CD14-positive monocyte (primary cell): ENCODE measurements at regions not wholly inside any gene's neighbourhood (a gene's known extent, or its start where the extent isn't known, plus 50 kb on each side); places are given as distances from the start of the nearest gene placed in this dataset.

Experiments
- DNase-seq, 3 donors: peaks; one replicate each; pipeline ENCODE4 v3.0.0-alpha.2; 2011 to 2022
- H2AFZ ChIP-seq: 2 replicates; pipeline ENCODE4 v1.6.0; 2012; ENCODE audit warnings: mild to moderate bottlenecking, low read depth, low read length, inconsistent platforms; ENCODE audit not compliant: insufficient read depth, poor library complexity, severe bottlenecking
- H3K27ac ChIP-seq, 2 donors: 1 replicate in 1 of 2; 2 replicates in 1 of 2; pipeline ENCODE4 v1.5.1; 2012 to 2013; ENCODE audit warnings: low read length in 2 of 2, control low read depth in 1 of 2, inconsistent platforms in 1 of 2, low read depth in 1 of 2, mild to moderate bottlenecking in 1 of 2
- H3K27me3 ChIP-seq, 2 donors: one replicate each; pipeline versions ENCODE4 v1.6.0 to v1.6.1; 2011 to 2013; ENCODE audit warnings: low read length in 2 of 2; ENCODE audit not compliant: control insufficient read depth in 2 of 2, insufficient read depth in 2 of 2
- H3K36me3 ChIP-seq, 2 donors: replicated peaks in 1 of 2; 1 replicate in 1 of 2; 2 replicates in 1 of 2; pipeline versions ENCODE4 v1.5.1 to v1.6.1; 2012 to 2013; ENCODE audit warnings: low read length in 2 of 2, control low read depth in 1 of 2, inconsistent platforms in 1 of 2, mild to moderate bottlenecking in 1 of 2; ENCODE audit not compliant: insufficient read depth in 2 of 2, control insufficient read depth in 1 of 2
- H3K4me1 ChIP-seq, 2 donors: 1 replicate in 1 of 2; 2 replicates in 1 of 2; pipeline versions ENCODE4 v1.5.1 to v1.6.1; 2012 to 2013; ENCODE audit warnings: low read length in 2 of 2, control low read depth in 1 of 2, inconsistent platforms in 1 of 2, mild to moderate bottlenecking in 1 of 2, moderate library complexity in 1 of 2; ENCODE audit not compliant: insufficient read depth in 2 of 2, control insufficient read depth in 1 of 2
- H3K4me2 ChIP-seq: replicated peaks from 2 replicates; pipeline ENCODE3; 2012; ENCODE audit warnings: low read length, moderate library complexity, mild to moderate bottlenecking; ENCODE audit not compliant: poor library complexity, severe bottlenecking; ENCODE audit errors: extremely low read depth
- H3K4me3 ChIP-seq, 3 experiments: fragments of 200-600 bp in 1 of 3; sonication (generic) in 1 of 3; replicated peaks in 1 of 3; 1 replicate in 2 of 3; 2 replicates in 1 of 3; pipeline ENCODE4 v1.5.1; 2011 to 2013; ENCODE audit warnings: low read length in 3 of 3, mild to moderate bottlenecking in 3 of 3, control low read depth in 2 of 3, low read depth in 2 of 3, inconsistent platforms in 1 of 3, moderate library complexity in 1 of 3
- H3K79me2 ChIP-seq: 2 replicates; pipeline ENCODE4 v1.6.0; 2012; ENCODE audit warnings: mild to moderate bottlenecking, control low read depth, inconsistent platforms, low read length, moderate library complexity; ENCODE audit not compliant: insufficient read depth
- H3K9ac ChIP-seq: 2 replicates; pipeline ENCODE4 v1.6.0; 2017; ENCODE audit warnings: low read length, mild to moderate bottlenecking; ENCODE audit not compliant: insufficient read depth, poor library complexity, severe bottlenecking
- H3K9me3 ChIP-seq, 2 donors: replicated peaks in 1 of 2; 1 replicate in 1 of 2; 2 replicates in 1 of 2; pipeline versions ENCODE4 v1.5.1 to v1.6.1; 2012 to 2013; ENCODE audit warnings: low read length in 2 of 2, control low read depth in 1 of 2; ENCODE audit not compliant: control insufficient read depth in 1 of 2, insufficient read depth in 1 of 2
- H4K20me1 ChIP-seq: 2 replicates; pipeline ENCODE4 v1.6.0; 2012; ENCODE audit warnings: mild to moderate bottlenecking, low read length, control low read depth, moderate library complexity; ENCODE audit not compliant: insufficient read depth
- H3K27ac Mint-ChIP-seq, 7 donors: one replicate each; pipeline ENCODE4 v1.8.0; 2020; ENCODE audit warnings: mild to moderate bottlenecking in 7 of 7, mixed read lengths in 7 of 7, moderate library complexity in 6 of 7, inconsistent platforms in 2 of 7
- H3K27me3 Mint-ChIP-seq, 3 donors: one replicate each; pipeline ENCODE4 v1.8.0; 2021 to 2022; ENCODE audit warnings: low read depth in 3 of 3, mild to moderate bottlenecking in 3 of 3, mixed read lengths in 3 of 3, moderate library complexity in 3 of 3, inconsistent platforms in 1 of 3
- H3K36me3 Mint-ChIP-seq, 2 donors: one replicate each; pipeline ENCODE4 v1.8.0; 2020; ENCODE audit warnings: mixed read lengths in 2 of 2, inconsistent platforms in 1 of 2, mild to moderate bottlenecking in 1 of 2
- H3K4me1 Mint-ChIP-seq: one replicate; pipeline ENCODE4 v1.8.0; 2020; ENCODE audit warnings: mild to moderate bottlenecking, mixed read lengths
- H3K4me3 Mint-ChIP-seq, 2 donors: one replicate each; pipeline ENCODE4 v1.8.0; 2020; ENCODE audit warnings: mild to moderate bottlenecking in 2 of 2, mixed read lengths in 2 of 2, moderate library complexity in 1 of 2
- H3K9me3 Mint-ChIP-seq, 7 donors: one replicate each; pipeline ENCODE4 v1.8.0; 2020 to 2022; ENCODE audit warnings: mixed read lengths in 7 of 7, mild to moderate bottlenecking in 6 of 7, moderate library complexity in 6 of 7, inconsistent platforms in 2 of 7
- CTCF ChIP-seq: fragments of 200-600 bp; IDR thresholded peaks from one replicate; pipeline ENCODE4 v1.8.0; 2022; ENCODE audit warnings: antibody characterized with exemption, mild to moderate bottlenecking
- WGBS: methylation state at CpG from one replicate; pipeline ENCODE4 v1.1.5; 2013; ENCODE audit warnings: missing lambda C conversion rate; ENCODE audit not compliant: insufficient coverage; 5-methylcytosine and 5-hydroxymethylcytosine counted together
- intact Hi-C, 2 donors: fragments of 100-400 bp; cut with micrococcal nuclease; formaldehyde crosslinking; loops; one replicate each; pipeline versions ENCODE4 v1.15.0 to v1.15.1; 2023

GRCh38 chr14:97046967-97047366 lies 249.8 kb downstream of the VRK1 start:
- no peaks in the 10 kb centered on the region for H4K20me1 ChIP-seq
- no peak overlapping the region for H2AFZ ChIP-seq
- Mint-ChIP-seq H3K36me3 (no peaks in the 10 kb centered on the region), H3K4me3 (no peak overlapping the region), H3K9me3 (peaks cover 0 to 2% (median 0%) of the 10 kb centered on the region in 7 donors), H3K4me1 (no peaks in the 10 kb centered on the region), H3K27me3 (peaks cover 6 to 9% (median 6%) of the 10 kb centered on the region in 3 donors), H3K27ac (no peak overlapping the region)
- H3K9me3 ChIP-seq, result no peaks in the 10 kb centered on the region
- no peaks in the 10 kb centered on the region for H3K79me2 ChIP-seq
- H3K4me3 ChIP-seq, result no peak overlapping the region
- no peaks in the 10 kb centered on the region for H3K4me1 ChIP-seq
- no peak for TF ChIP-seq CTCF
- WGBS, result 98% methylated on average over 3 of the region's 7 CpGs
- no peak for DNase-seq
- intact Hi-C loops, result no loop called here
- no peak overlapping the region for H3K4me2 ChIP-seq
- H3K9ac ChIP-seq, result no peak overlapping the region
- H3K36me3 ChIP-seq, result no peaks in the 10 kb centered on the region
- H3K27me3 ChIP-seq, result no peaks in the 10 kb centered on the region
- no peak overlapping the region for H3K27ac ChIP-seq

DNA sequence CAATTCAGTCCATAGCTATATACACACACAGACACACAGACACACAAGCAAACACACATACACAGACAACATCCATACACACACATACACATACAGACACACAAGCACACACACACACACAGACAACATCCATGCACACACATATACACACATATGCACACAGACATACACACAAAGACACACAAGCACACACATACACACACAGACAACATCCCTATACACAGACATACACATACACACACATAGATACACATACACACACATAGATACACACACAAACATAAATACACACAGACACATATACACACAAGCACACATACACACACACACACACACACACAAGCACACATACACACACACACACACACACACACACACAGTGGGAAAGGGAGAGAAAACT lies 254.8 kb downstream of the VRK1 start:
- H3K4me3 Mint-ChIP-seq, result no peak overlapping the region
- no peak for TF ChIP-seq CTCF
- no peaks in the 10 kb centered on the region for H3K4me1 Mint-ChIP-seq

More for the DNA sequence above, 254.8 kb downstream of the VRK1 start:
- no peak for DNase-seq
- H3K4me2 ChIP-seq, result no peak overlapping the region
- no peak overlapping the region for H3K27ac ChIP-seq
- H3K36me3 ChIP-seq, result no peaks in the 10 kb centered on the region
- H2AFZ ChIP-seq, result no peak overlapping the region
- H4K20me1 ChIP-seq, result no peaks in the 10 kb centered on the region
- no peaks in the 10 kb centered on the region for H3K9me3 ChIP-seq
- H3K4me3 ChIP-seq, result no peak overlapping the region
- H3K27ac Mint-ChIP-seq, result peak overlapping the region in 1 of 7 donors; percentile 33
- H3K9ac ChIP-seq, result no peak overlapping the region
- no peaks in the 10 kb centered on the region for H3K4me1 ChIP-seq
- intact Hi-C loops, result no loop called here
- no peaks in the 10 kb centered on the region for H3K36me3 Mint-ChIP-seq
- peaks cover 2 to 5% of the 10 kb centered on the region in 2 donors for H3K27me3 ChIP-seq
- H3K79me2 ChIP-seq, result no peaks in the 10 kb centered on the region
- no peaks in the 10 kb centered on the region for H3K9me3 Mint-ChIP-seq
- peaks cover 8 to 15% (median 8%) of the 10 kb centered on the region in 3 donors for H3K27me3 Mint-ChIP-seq
